BE2C (cell line): ENCODE measurements at regions not wholly inside any gene's neighbourhood (a gene's known extent, or its start where the extent isn't known, plus 50 kb on each side); places are given as distances from the start of the nearest gene placed in this dataset.

ENCODE experiments used
- DNase-seq: peaks from one replicate; pipeline ENCODE4 v3.0.0-alpha.2; 2020
- H3K27me3 ChIP-seq: fragments of 250-450 bp; sonication (Bioruptor Pico); 2 replicates; pipeline ENCODE4 v1.5.1; 2020; ENCODE audit warnings: mild to moderate bottlenecking
- H3K36me3 ChIP-seq: fragments of 250-450 bp; sonication (Bioruptor Pico); 2 replicates; pipeline ENCODE4 v1.5.1; 2020; ENCODE audit warnings: mild to moderate bottlenecking
- H3K4me1 ChIP-seq: fragments of 250-450 bp; sonication (Bioruptor Pico); 2 replicates; pipeline ENCODE4 v1.5.1; 2020
- H3K4me3 ChIP-seq: 2 replicates; pipeline ENCODE4 v1.5.1; 2011; ENCODE audit warnings: low read depth, low read length
- H3K9me3 ChIP-seq: fragments of 250-450 bp; sonication (Bioruptor Pico); 2 replicates; pipeline ENCODE4 v1.5.1; 2020
- TF ChIP-seq, protein P1 (sequence below): IDR thresholded peaks from 2 replicates; pipeline ENCODE4 v1.5.1; 2012; ENCODE audit warnings: mild to moderate bottlenecking, low read depth, low read length

DNA sequence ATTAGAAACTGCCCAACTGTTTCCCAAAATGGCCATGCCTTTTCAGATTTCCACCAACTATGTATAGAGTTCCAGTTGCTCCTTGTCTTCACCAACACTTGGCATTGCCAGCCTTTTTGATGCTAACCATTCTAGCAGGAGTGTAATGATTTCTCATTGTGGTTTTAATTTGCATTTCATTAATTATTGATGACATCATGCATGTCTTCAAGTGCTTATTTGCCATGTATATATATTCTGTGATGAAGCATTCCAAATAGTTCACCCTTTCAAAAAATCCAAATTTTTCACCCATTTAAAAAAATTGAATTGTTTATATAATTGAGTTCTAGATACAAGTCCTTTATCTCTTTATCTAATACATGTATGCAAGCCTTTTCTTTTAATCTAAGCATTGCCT, 245.9 kb upstream of the TNRC6C start:
- H3K27me3 ChIP-seq: no peaks in the 10 kb centered on the region
- no peak overlapping the region for H3K4me3 ChIP-seq
- TF ChIP-seq, protein P1, sequence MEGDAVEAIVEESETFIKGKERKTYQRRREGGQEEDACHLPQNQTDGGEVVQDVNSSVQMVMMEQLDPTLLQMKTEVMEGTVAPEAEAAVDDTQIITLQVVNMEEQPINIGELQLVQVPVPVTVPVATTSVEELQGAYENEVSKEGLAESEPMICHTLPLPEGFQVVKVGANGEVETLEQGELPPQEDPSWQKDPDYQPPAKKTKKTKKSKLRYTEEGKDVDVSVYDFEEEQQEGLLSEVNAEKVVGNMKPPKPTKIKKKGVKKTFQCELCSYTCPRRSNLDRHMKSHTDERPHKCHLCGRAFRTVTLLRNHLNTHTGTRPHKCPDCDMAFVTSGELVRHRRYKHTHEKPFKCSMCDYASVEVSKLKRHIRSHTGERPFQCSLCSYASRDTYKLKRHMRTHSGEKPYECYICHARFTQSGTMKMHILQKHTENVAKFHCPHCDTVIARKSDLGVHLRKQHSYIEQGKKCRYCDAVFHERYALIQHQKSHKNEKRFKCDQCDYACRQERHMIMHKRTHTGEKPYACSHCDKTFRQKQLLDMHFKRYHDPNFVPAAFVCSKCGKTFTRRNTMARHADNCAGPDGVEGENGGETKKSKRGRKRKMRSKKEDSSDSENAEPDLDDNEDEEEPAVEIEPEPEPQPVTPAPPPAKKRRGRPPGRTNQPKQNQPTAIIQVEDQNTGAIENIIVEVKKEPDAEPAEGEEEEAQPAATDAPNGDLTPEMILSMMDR: no peak
- no peaks in the 10 kb centered on the region for H3K4me1 ChIP-seq
- no peaks in the 10 kb centered on the region for H3K36me3 ChIP-seq
- H3K9me3 ChIP-seq: no peaks in the 10 kb centered on the region
- DNase-seq: no peak

DNA sequence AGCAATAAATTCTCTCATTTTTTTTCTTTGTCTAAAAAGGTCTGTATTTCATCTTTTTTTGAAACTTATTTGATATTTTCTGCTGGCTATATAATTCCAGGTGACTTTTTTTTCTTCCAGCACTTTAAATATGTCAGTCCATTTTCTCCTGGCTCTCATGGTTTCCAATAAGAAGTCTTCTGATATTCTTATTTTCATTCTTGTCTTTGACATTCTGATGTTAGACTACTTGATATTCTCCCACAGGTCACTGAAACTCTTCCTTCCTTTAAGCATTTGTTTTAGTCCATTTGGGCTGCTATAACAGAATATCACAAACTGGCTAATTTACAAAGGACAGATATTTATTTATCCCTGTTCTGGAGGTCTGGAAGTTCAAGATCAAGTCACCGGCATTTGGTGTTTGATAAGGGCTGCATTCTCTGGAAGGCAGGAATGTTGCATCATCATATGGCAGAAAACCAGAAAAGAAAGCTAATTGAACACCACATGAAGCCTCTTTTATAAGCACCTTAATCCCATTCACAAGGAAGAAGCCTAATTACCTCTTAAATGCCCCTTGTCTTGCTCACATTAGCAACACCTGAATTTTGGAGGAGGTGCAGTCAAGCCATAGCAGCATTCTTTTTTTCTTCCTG, 242.1 kb upstream of the TNRC6C start:
- no peak overlapping the region for H3K4me3 ChIP-seq
- no peak for DNase-seq
- no peaks in the 10 kb centered on the region for H3K27me3 ChIP-seq
- no peaks in the 10 kb centered on the region for H3K4me1 ChIP-seq
- no peaks in the 10 kb centered on the region for H3K9me3 ChIP-seq
- H3K36me3 ChIP-seq: no peaks in the 10 kb centered on the region
- TF ChIP-seq, protein P1: no peak

DNA sequence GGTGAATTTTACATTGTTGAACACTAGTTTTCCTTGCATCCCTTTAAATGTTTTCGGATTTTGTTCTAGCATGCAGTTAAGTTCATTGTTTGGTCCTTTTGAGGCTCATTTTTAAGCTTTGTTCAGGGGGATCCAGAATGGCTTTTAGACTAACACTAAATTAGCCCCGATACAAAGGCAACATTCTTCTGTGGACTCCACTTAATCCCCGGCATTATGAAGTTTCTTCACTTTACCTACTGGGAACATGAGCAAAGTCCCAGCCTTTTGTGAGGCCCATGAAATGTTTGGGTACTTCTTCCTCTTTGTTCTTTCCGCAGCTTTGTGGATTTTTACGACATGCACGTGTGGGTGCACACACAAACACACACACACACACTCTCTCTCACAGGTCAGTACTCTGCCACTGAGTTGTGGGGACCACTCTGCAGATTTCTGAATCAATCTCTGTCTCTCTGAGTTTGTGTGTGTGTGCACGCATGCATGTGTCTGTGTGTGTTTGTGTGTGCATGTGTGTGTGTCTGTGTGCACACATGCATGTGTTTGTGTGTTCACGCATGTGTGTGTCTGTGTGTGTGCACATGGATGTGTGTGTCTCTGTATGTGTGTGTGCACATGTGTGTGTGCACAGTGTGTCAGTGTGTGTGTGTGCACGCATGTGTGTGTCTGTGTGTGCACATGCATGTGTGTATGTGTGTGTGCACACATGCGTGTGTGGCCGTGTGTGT, 240.4 kb upstream of the TNRC6C start:
- TF ChIP-seq, protein P1: no peak
- no peak for DNase-seq
- no peaks in the 10 kb centered on the region for H3K36me3 ChIP-seq
- no peaks in the 10 kb centered on the region for H3K27me3 ChIP-seq
- peaks cover 1% of the 10 kb centered on the region; the same call in 1 of the 2 replicates for H3K4me1 ChIP-seq
- no peak overlapping the region for H3K4me3 ChIP-seq
- H3K9me3 ChIP-seq: no peaks in the 10 kb centered on the region

DNA sequence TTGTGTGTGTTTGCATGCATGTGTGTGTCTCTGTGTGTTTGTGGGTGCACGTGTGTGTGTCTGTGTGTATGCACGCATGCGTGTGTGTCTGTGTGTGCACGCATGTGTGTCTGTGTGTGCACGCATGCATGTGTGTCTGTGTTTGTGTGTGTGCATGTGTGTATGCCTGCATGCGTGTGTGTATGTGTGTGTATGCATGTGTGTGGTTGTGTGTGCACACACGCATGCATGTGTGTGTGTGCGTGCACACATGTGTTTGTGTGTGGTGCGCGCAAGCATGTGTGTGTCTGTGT, 239.9 kb upstream of the TNRC6C start:
- TF ChIP-seq, protein P1: no peak
- no peaks in the 10 kb centered on the region for H3K9me3 ChIP-seq
- no peak for DNase-seq
- H3K27me3 ChIP-seq: no peaks in the 10 kb centered on the region
- H3K4me3 ChIP-seq: no peak overlapping the region
- H3K4me1 ChIP-seq: peaks cover 3% of the 10 kb centered on the region; the same call in 1 of the 2 replicates
- no peaks in the 10 kb centered on the region for H3K36me3 ChIP-seq

DNA sequence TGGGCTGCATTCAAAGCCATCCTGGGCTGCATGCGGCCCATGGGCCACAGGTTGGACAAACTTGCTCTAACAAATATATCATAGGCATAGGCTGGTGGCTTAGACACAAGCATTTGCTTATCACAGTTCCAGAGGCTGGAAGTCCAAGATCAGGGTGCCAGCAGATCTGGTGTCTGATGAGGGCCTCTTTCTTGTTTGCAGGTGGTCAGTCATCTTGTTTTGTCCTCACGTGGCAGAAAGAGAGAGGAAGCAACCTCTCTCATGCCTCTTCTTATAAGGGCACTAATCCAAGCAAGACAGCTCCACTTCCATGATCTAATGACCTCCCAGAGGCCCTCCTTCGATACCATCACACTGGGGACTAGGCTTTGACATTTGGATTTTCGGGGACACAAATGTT, 238.7 kb upstream of the TNRC6C start:
- Histone ChIP-seq H3K27me3 (no peaks in the 10 kb centered on the region), H3K36me3 (no peaks in the 10 kb centered on the region), H3K4me3 (no peak overlapping the region), H3K9me3 (no peaks in the 10 kb centered on the region), H3K4me1 (peaks cover 3% of the 10 kb centered on the region; the same call in 1 of the 2 replicates)
- no peak for DNase-seq
- TF ChIP-seq, protein P1: no peak
